ENCODE measurements at regions not wholly inside any gene's neighbourhood (a gene's known extent, or its start where the extent isn't known, plus 50 kb on each side); places are given as distances from the start of the nearest gene placed in this dataset.
"Not testable (repeated sequence)": the region's sequence is repeated elsewhere in the genome, so short reads cannot be mapped to it uniquely, and the experiment has no call there.

- DNase-seq: no peak
Observed at GRCh38 chr9:18036422-18037187, 437.3 kb upstream of the ADAMTSL1 start.

- no peak for DNase-seq
Observed at GRCh38 chr9:18037981-18038380, 436.0 kb upstream of the ADAMTSL1 start.

GRCh38 chr9:18040327-18040726, 433.6 kb upstream of the ADAMTSL1 start:
- DNase-seq: no peak

GRCh38 chr9:18043978-18044377, 430.0 kb upstream of the ADAMTSL1 start:
- DNase-seq: no peak

GRCh38 chr9:18045326-18045725, 428.6 kb upstream of the ADAMTSL1 start:
- no peak for DNase-seq

GRCh38 chr9:18046068-18046467, 427.9 kb upstream of the ADAMTSL1 start:
- no peak for DNase-seq

- no peak for DNase-seq
Observed at GRCh38 chr9:18051638-18052037, 422.3 kb upstream of the ADAMTSL1 start.

- no peak for DNase-seq
Observed at GRCh38 chr9:18052060-18052459, 421.9 kb upstream of the ADAMTSL1 start.

GRCh38 chr9:18056269-18056992, 417.5 kb upstream of the ADAMTSL1 start:
- DNase-seq: no peak

- DNase-seq: no peak
Observed at GRCh38 chr9:18056993-18057369, 417.0 kb upstream of the ADAMTSL1 start.

GRCh38 chr9:18058564-18059442, 415.1 kb upstream of the ADAMTSL1 start:
- no peak for DNase-seq

- no peak for DNase-seq
Observed at GRCh38 chr9:18059447-18059846, 414.5 kb upstream of the ADAMTSL1 start.

- no peak for DNase-seq
Observed at GRCh38 chr9:18060269-18060934, 413.6 kb upstream of the ADAMTSL1 start.

- DNase-seq: no peak
Observed at GRCh38 chr9:18061332-18061731, 412.6 kb upstream of the ADAMTSL1 start.

- DNase-seq: no peak
Observed at GRCh38 chr9:18061856-18062255, 412.1 kb upstream of the ADAMTSL1 start.

GRCh38 chr9:18063856-18064390, 410.0 kb upstream of the ADAMTSL1 start:
- DNase-seq: peak; percentile 35

GRCh38 chr9:18066608-18067007, 407.3 kb upstream of the ADAMTSL1 start:
- DNase-seq: not testable (repeated sequence)

GRCh38 chr9:18067548-18068120, 406.3 kb upstream of the ADAMTSL1 start:
- DNase-seq: no peak

- no peak for DNase-seq
Observed at GRCh38 chr9:18068900-18069299, 405.1 kb upstream of the ADAMTSL1 start.

- no peak for DNase-seq
Observed at GRCh38 chr9:18071651-18072060, 402.3 kb upstream of the ADAMTSL1 start.

- no peak for DNase-seq
Observed at GRCh38 chr9:18073002-18073401, 401.0 kb upstream of the ADAMTSL1 start.

GRCh38 chr9:18074041-18074440, 399.9 kb upstream of the ADAMTSL1 start:
- no peak for DNase-seq

Measured in hindlimb muscle (tissue), 1 donor.